ENCODE measurements at regions not wholly inside any gene's neighbourhood (a gene's known extent, or its start where the extent isn't known, plus 50 kb on each side); places are given as distances from the start of the nearest gene placed in this dataset.

- no peak for DNase-seq
Measured at GRCh38 chr15:70342554-70343548, 245.1 kb upstream of the TLE3 start.

- no peak for DNase-seq
Measured at GRCh38 chr15:70342141-70342540, 244.4 kb upstream of the TLE3 start.

GRCh38 chr15:70341566-70341965, 243.8 kb upstream of the TLE3 start:
- DNase-seq: no peak

- no peak for DNase-seq
Measured at GRCh38 chr15:70340494-70340870, 242.8 kb upstream of the TLE3 start.

GRCh38 chr15:70339571-70340493, 242.1 kb upstream of the TLE3 start:
- DNase-seq: peak; percentile 43

- DNase-seq: no peak
Measured at GRCh38 chr15:70337277-70338186, 239.8 kb upstream of the TLE3 start.

- DNase-seq: no peak
Measured at GRCh38 chr15:70336425-70337009, 238.8 kb upstream of the TLE3 start.

- DNase-seq: no peak
Measured at GRCh38 chr15:70334286-70334685, 236.6 kb upstream of the TLE3 start.

- no peak for DNase-seq
Measured at GRCh38 chr15:70329179-70329578, 231.5 kb upstream of the TLE3 start.

GRCh38 chr15:70328679-70329115, 231.0 kb upstream of the TLE3 start:
- no peak for DNase-seq

GRCh38 chr15:70327856-70328678, 230.3 kb upstream of the TLE3 start:
- DNase-seq: no peak

GRCh38 chr15:70327328-70327855, 229.7 kb upstream of the TLE3 start:
- no peak for DNase-seq

- DNase-seq: no peak
Measured at GRCh38 chr15:70324001-70324974, 226.6 kb upstream of the TLE3 start.

GRCh38 chr15:70323111-70323851, 225.6 kb upstream of the TLE3 start:
- DNase-seq: peak; percentile 16

- no peak for DNase-seq
Measured at GRCh38 chr15:70322051-70322668, 224.4 kb upstream of the TLE3 start.

GRCh38 chr15:70321172-70321819, 223.6 kb upstream of the TLE3 start:
- no peak for DNase-seq

GRCh38 chr15:70320482-70320881, 222.8 kb upstream of the TLE3 start:
- no peak for DNase-seq

GRCh38 chr15:70320077-70320476, 222.4 kb upstream of the TLE3 start:
- no peak for DNase-seq
